Neural progenitor cell (in vitro differentiated cells): ENCODE measurements at regions not wholly inside any gene's neighbourhood (a gene's known extent, or its start where the extent isn't known, plus 50 kb on each side); places are given as distances from the start of the nearest gene placed in this dataset.

Experiments
- DNase-seq: peaks from one replicate; pipeline ENCODE4 v3.0.0-alpha.2; 2016; ENCODE audit warnings: low spot score
- H2AFZ ChIP-seq: fragments of 200-600 bp; sonication (generic); replicated peaks from 2 replicates; pipeline ENCODE4 v1.6.1; 2016; ENCODE audit warnings: antibody characterized with exemption
- H3F3A ChIP-seq: fragments of 200-600 bp; sonication (generic); 2 replicates; pipeline ENCODE4 v1.6.1; 2016; ENCODE audit warnings: antibody characterized with exemption, low read depth
- H3K27ac ChIP-seq: fragments of 200-600 bp; sonication (generic); 2 replicates; pipeline ENCODE4 v1.5.1; 2016; ENCODE audit warnings: mild to moderate bottlenecking
- H3K27me3 ChIP-seq: fragments of 200-600 bp; sonication (generic); 2 replicates; pipeline ENCODE4 v1.6.1; 2016; ENCODE audit warnings: mild to moderate bottlenecking, moderate library complexity
- H3K36me3 ChIP-seq: fragments of 200-600 bp; sonication (generic); 2 replicates; pipeline ENCODE4 v1.5.1; 2016
- H3K4me1 ChIP-seq: fragments of 200-600 bp; sonication (generic); 2 replicates; pipeline ENCODE4 v1.6.1; 2016; ENCODE audit warnings: mixed run types
- H3K4me2 ChIP-seq: fragments of 200-600 bp; sonication (generic); 2 replicates; pipeline ENCODE4 v1.6.1; 2016
- H3K4me3 ChIP-seq: fragments of 200-600 bp; sonication (generic); 2 replicates; pipeline ENCODE4 v1.5.1; 2016
- H3K79me2 ChIP-seq: fragments of 200-600 bp; sonication (generic); 2 replicates; pipeline ENCODE4 v1.6.1; 2016; ENCODE audit warnings: low read depth
- H3K9ac ChIP-seq: fragments of 200-600 bp; sonication (generic); 2 replicates; pipeline ENCODE4 v1.6.1; 2016
- H3K9me3 ChIP-seq: fragments of 200-600 bp; sonication (generic); 2 replicates; pipeline ENCODE4 v1.5.1; 2016; ENCODE audit warnings: low read depth
- H4K20me1 ChIP-seq: fragments of 200-600 bp; sonication (generic); 2 replicates; pipeline ENCODE4 v1.6.1; 2016; ENCODE audit warnings: low read depth
- H3K27ac Mint-ChIP-seq: 3 replicates; pipeline ENCODE4 v1.8.0; 2021; ENCODE audit warnings: mixed read lengths
- H3K27me3 Mint-ChIP-seq: 2 replicates; pipeline ENCODE4 v1.8.0; 2022; ENCODE audit warnings: low read depth, mild to moderate bottlenecking, inconsistent platforms, moderate library complexity, mixed read lengths; ENCODE audit not compliant: insufficient read depth
- H3K36me3 Mint-ChIP-seq: 3 replicates; pipeline ENCODE4 v1.8.0; 2021; ENCODE audit warnings: mixed read lengths
- H3K4me1 Mint-ChIP-seq: 3 replicates; pipeline ENCODE4 v1.8.0; 2021; ENCODE audit warnings: mixed read lengths
- H3K4me3 Mint-ChIP-seq: 3 replicates; pipeline ENCODE4 v1.8.0; 2021; ENCODE audit warnings: mild to moderate bottlenecking, moderate library complexity, mixed read lengths
- H3K9me3 Mint-ChIP-seq: 3 replicates; pipeline ENCODE4 v1.8.0; 2020; ENCODE audit warnings: mixed read lengths
- EZH2 ChIP-seq: fragments of 200-600 bp; sonication (generic); IDR thresholded peaks from 2 replicates; pipeline ENCODE4 v1.6.1; 2017; ENCODE audit warnings: antibody characterized with exemption, mild to moderate bottlenecking, moderate library complexity
- EZH2phosphoT487 ChIP-seq: fragments of 200-600 bp; sonication (generic); IDR thresholded peaks from 2 replicates; pipeline ENCODE4 v1.6.1; 2017; ENCODE audit warnings: antibody characterized with exemption
- TF ChIP-seq, protein P1 (sequence below): fragments of 200-600 bp; sonication (generic); IDR thresholded peaks from 2 replicates; pipeline ENCODE4 v1.5.1; 2017; ENCODE audit warnings: antibody characterized with exemption, mild to moderate bottlenecking

DNA sequence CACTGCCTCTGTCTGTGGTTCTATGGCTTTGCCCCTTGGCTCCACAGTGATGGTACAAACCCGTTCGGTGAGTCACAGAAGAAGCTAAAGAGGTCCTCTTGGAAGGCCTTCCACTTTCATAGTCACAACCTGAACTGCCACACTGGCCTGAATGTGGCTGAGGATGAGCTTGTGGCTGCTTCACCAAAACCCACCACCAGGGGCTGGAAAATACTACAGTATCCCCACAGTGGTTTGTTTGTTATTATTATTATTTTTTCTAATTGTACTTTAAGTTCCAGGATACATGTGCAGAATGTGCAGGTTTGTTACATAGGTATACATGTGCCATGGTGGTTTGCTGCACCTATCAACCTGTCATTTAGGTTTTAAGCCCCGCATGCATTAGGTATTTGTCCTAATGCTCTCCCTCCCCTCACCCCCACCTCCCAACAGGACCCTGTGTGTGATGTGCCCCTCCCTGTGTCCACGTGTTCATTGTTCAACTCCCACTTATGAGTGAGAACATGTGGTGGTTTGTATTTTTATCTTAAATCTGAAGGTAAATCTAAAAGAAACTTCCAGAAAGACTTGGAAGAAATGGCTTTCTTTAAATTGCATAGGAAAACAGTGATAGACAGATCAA, 160.8 kb upstream of the NPSR1 start:
- H3K27ac Mint-ChIP-seq = no peak overlapping the region
- H3K4me3 ChIP-seq = no peak overlapping the region
- no peaks in the 10 kb centered on the region for H3K27me3 ChIP-seq
- H3K4me1 ChIP-seq = peaks cover 11% of the 10 kb centered on the region
- no peaks in the 10 kb centered on the region for H3K36me3 Mint-ChIP-seq
- H3F3A ChIP-seq = no peaks in the 10 kb centered on the region
- no peaks in the 10 kb centered on the region for H3K9me3 Mint-ChIP-seq
- H3K27ac ChIP-seq = no peak overlapping the region
- no peak overlapping the region for H3K4me3 Mint-ChIP-seq
- TF ChIP-seq, protein P1, sequence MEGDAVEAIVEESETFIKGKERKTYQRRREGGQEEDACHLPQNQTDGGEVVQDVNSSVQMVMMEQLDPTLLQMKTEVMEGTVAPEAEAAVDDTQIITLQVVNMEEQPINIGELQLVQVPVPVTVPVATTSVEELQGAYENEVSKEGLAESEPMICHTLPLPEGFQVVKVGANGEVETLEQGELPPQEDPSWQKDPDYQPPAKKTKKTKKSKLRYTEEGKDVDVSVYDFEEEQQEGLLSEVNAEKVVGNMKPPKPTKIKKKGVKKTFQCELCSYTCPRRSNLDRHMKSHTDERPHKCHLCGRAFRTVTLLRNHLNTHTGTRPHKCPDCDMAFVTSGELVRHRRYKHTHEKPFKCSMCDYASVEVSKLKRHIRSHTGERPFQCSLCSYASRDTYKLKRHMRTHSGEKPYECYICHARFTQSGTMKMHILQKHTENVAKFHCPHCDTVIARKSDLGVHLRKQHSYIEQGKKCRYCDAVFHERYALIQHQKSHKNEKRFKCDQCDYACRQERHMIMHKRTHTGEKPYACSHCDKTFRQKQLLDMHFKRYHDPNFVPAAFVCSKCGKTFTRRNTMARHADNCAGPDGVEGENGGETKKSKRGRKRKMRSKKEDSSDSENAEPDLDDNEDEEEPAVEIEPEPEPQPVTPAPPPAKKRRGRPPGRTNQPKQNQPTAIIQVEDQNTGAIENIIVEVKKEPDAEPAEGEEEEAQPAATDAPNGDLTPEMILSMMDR = peak; percentile 62
- TF ChIP-seq EZH2 = no peak
- no peaks in the 10 kb centered on the region for H3K27me3 Mint-ChIP-seq
- H4K20me1 ChIP-seq = no peaks in the 10 kb centered on the region
- H3K9me3 ChIP-seq = no peaks in the 10 kb centered on the region
- H2AFZ ChIP-seq = no peak overlapping the region
- DNase-seq = peak; percentile 21
- no peak overlapping the region for H3K9ac ChIP-seq
- peaks cover under 1% of the 10 kb centered on the region for H3K4me1 Mint-ChIP-seq
- no peaks in the 10 kb centered on the region for H3K79me2 ChIP-seq
- no peak overlapping the region for H3K4me2 ChIP-seq
- no peaks in the 10 kb centered on the region for H3K36me3 ChIP-seq

DNA sequence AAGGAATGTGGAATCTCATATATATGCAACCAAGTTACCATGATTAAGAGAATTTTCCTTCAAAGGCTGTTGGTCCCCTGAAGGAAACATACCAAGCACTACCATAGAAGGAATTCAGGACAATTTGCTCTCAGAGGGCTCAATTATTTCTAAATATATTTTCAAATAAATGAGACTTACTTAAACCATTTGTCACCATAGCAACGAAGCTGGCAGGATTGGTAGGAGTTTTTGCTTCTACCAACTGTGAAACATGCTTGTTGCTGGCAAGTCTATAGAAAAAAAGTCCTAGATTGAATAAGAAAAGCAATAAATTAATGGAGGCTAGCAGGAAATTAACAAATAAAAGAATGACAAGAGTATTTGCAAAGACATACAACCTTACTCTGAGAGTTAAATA, 156.9 kb upstream of the NPSR1 start:
- Histone ChIP-seq H2AFZ (no peak overlapping the region), H4K20me1 (no peaks in the 10 kb centered on the region), H3K4me1 (peaks cover 11% of the 10 kb centered on the region), H3K4me2 (no peak overlapping the region), H3K4me3 (no peak overlapping the region), H3K9me3 (no peaks in the 10 kb centered on the region), H3K36me3 (no peaks in the 10 kb centered on the region), H3F3A (no peaks in the 10 kb centered on the region), H3K27ac (no peak overlapping the region), H3K27me3 (no peaks in the 10 kb centered on the region), H3K9ac (no peak overlapping the region), H3K79me2 (no peaks in the 10 kb centered on the region)
- H3K9me3 Mint-ChIP-seq = peaks cover 3% of the 10 kb centered on the region
- H3K36me3 Mint-ChIP-seq = no peaks in the 10 kb centered on the region
- peaks cover 2% of the 10 kb centered on the region for H3K4me1 Mint-ChIP-seq
- H3K27me3 Mint-ChIP-seq = no peaks in the 10 kb centered on the region
- no peak overlapping the region for H3K27ac Mint-ChIP-seq
- no peak for DNase-seq
- no peak for TF ChIP-seq EZH2phosphoT487
- no peak for TF ChIP-seq EZH2
- TF ChIP-seq, protein P1 = no peak
- no peak overlapping the region for H3K4me3 Mint-ChIP-seq

DNA sequence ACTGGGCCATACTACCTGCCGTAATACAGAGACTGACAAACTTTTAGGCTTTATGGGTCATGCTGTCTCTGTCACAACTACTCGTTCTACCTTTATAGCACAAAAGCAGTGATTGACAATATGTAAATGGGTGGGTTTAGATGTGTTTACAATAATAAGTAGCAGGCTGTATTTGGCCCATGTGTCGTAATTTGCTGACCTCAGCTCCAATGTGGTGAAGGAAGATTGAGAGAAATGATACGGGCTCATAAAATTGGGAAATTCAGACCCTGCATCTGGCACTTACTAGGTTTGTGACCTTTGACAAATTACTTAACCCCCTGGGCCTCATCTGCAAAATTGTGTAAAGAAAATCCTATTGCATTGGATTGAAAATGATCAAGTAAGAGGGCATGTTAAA, 150.8 kb upstream of the NPSR1 start:
- H3K27ac ChIP-seq = no peak overlapping the region
- H3K9me3 ChIP-seq = no peaks in the 10 kb centered on the region
- H3K79me2 ChIP-seq = no peaks in the 10 kb centered on the region
- H3K27me3 ChIP-seq = no peaks in the 10 kb centered on the region
- no peak overlapping the region for H3K4me3 ChIP-seq
- TF ChIP-seq, protein P1 = no peak
- TF ChIP-seq EZH2 = no peak
- H3K9ac ChIP-seq = no peak overlapping the region
- Mint-ChIP-seq H3K27ac (no peak overlapping the region), H3K36me3 (no peaks in the 10 kb centered on the region), H3K4me1 (peaks cover 2% of the 10 kb centered on the region), H3K27me3 (no peaks in the 10 kb centered on the region), H3K4me3 (no peak overlapping the region), H3K9me3 (peaks cover 3% of the 10 kb centered on the region)
- no peaks in the 10 kb centered on the region for H3F3A ChIP-seq
- no peaks in the 10 kb centered on the region for H3K36me3 ChIP-seq
- H4K20me1 ChIP-seq = no peaks in the 10 kb centered on the region
- H3K4me2 ChIP-seq = no peak overlapping the region
- H3K4me1 ChIP-seq = no peaks in the 10 kb centered on the region
- no peak overlapping the region for H2AFZ ChIP-seq
- DNase-seq = no peak
